ENCODE measurements at regions not wholly inside any gene's neighbourhood (a gene's known extent, or its start where the extent isn't known, plus 50 kb on each side); places are given as distances from the start of the nearest gene placed in this dataset.
"Not testable (repeated sequence)": the region's sequence is repeated elsewhere in the genome, so short reads cannot be mapped to it uniquely, and the experiment has no call there.

- no peak for DNase-seq (ENCODE audit: low read depth in 3 of 3)
Observed at GRCh38 chr3:159366476-159366875, 564.6 kb downstream of the MFSD1 start.

DNA sequence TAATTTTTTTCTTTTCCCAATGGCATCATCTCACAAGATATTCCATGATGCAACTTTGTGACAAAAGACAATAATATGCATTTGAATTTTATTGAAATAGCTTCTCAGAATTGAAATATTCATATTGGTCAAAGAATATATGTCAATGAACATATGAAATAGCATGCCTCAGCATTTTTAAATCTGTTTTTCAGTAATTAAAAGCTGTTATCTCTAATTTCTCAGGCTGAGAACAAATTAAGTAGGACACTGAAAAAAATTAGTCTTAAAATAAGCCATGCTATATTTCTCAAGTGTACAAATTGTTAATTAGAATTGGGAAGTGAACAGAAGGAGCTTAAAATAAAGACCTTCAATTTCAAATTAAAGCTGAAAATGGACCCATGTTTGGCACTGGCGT, 570.1 kb downstream of the MFSD1 start:
- no peak for DNase-seq (ENCODE audit: low read depth in 3 of 3)

- no peak for DNase-seq (ENCODE audit: low read depth in 3 of 3)
Observed at GRCh38 chr3:159378396-159379194, 576.7 kb downstream of the MFSD1 start.

GRCh38 chr3:159380891-159381290, 579.0 kb downstream of the MFSD1 start:
- DNase-seq (ENCODE audit: low read depth in 3 of 3) = no peak

GRCh38 chr3:159390656-159391212, 588.9 kb downstream of the MFSD1 start:
- no peak for DNase-seq (ENCODE audit: low read depth in 3 of 3)

DNA sequence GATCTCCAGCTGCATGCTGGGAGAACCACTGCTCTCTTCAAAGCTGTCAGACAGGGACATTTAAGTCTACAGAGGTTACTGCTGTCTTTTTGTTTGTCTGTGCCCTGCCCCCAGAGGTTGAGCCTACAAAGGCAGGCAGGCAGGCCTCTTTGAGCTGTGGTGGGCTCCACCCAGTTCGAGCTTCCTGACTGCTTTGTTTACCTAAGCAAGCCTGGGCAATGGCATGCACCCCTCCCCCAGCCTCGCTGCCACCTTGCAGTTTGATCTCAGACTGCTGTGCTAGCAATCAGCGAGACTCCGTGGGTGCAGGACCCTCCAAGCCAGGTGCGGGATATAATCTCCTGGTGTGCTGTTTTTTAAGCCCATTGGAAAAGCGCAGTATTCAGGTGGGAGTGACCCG, 591.0 kb upstream of the IL12A start:
- not testable (repeated sequence) for DNase-seq (ENCODE audit: low read depth in 3 of 3)

DNA sequence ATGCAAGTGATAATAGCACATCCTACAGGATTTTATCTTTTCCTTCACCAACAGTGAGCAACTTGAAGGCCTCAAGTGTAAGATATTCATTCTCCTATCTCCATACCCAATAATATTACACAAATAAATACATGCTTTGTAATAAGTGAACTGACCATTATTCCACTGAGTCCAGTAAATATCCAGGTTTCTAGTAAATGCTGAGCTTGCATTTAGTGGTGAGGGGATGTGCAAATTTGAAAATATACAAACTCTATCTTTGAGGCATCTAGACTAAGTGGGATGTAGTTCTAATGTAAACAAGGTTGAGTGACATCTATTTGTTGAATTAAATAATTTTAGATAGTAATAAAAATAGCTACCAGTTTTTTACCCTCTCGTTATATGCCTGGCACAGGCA, 587.6 kb upstream of the IL12A start:
- DNase-seq (ENCODE audit: low read depth in 3 of 3) = no peak

DNA sequence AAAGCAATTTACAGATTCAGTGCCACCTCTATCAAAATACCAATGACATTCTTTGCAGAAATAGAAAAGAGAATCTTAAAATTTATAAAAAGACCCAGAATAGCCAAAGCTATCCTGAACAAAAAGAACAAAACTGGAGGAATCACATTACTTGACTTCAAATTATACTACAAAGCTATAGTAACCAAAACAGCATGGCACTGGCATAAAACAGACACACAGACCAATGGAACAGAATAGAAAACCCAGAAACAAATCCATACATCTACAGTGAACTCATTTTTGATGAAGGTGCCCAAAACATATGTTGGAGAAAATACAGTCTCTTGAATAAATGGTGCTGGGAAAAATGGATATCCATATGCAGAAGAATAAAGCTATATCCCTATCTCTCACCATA, 578.9 kb upstream of the IL12A start:
- DNase-seq (ENCODE audit: low read depth in 3 of 3) = not testable (repeated sequence)

DNA sequence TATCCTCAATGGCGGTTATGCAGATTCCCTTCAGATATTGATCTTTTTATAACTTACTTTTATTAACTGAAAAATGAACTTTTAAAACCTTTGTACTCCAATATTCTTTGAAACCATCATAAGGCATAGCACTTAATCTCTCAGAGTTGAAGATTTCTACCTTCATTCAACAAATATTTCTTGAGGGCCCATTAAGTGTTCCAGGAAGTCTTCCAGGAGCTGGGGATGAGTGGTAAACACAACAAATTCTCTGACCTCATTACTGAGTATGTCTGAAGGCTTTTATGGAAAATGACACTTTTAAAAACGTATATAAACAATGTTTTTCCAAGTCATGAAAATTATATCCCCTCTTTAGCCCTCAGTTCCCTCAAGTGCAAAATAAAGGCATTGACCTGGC, 575.3 kb upstream of the IL12A start:
- DNase-seq (ENCODE audit: low read depth in 3 of 3) = no peak

DNA sequence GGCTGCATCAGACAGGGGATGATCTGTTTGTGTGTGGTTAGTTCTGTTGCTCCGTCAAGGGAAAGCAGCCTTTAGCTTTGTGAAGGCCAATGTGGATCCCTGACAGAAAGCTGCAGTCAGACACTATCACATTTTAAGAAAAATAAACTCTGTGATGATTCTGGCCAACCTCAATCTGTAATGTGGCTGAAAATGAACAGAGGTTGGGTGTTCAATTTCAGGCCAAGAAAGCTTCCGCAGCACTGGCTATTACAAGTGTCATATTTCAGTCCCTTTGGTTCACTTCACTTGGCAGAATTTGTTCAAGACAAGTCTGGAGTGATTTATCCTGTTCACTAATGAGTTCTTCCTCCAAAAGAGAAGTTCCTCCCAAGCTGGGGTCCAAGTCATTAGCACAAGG, 571.8 kb upstream of the IL12A start:
- DNase-seq (ENCODE audit: low read depth in 3 of 3) = no peak

DNA sequence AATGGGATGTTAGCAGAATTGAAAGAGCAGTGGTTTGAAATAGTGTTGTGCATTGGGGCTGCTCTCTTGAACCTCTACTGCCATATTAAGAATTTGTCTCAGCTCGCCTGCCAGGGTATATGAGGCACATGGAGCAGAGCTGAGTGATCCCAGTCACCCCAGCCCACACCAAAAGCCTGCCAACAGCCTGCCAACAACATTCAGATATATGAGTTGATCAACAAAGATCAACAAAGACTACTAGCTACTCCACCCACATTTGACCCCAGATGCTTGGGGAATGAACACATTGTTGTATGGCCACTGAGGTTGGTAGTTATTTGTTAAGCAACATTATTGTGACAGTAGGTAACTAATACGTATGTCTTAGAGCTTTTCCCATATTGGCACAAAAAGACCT, 570.9 kb upstream of the IL12A start:
- no peak for DNase-seq (ENCODE audit: low read depth in 3 of 3)

GRCh38 chr3:159418571-159419526, 569.8 kb upstream of the IL12A start:
- no peak for DNase-seq (ENCODE audit: low read depth in 3 of 3)

DNA sequence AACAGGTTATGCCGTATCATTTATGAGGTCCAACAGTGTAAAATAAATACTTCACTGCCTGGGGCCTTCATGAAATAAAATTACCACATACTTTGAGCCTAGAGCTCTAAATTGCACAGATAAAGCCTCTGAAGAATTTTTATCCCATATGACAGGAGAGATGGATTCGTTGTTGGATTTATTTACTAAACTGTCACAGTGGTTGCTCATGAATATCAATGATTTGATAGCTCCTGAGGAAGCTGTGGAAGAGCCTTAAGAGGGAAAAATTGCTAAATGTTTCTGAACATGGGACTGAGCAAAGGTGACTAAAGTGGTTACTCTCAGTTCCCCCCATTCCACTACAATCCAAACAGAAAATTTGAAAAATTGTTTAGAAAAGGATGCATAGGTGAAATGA, 558.9 kb upstream of the IL12A start:
- no peak for DNase-seq (ENCODE audit: low read depth in 3 of 3)

DNA sequence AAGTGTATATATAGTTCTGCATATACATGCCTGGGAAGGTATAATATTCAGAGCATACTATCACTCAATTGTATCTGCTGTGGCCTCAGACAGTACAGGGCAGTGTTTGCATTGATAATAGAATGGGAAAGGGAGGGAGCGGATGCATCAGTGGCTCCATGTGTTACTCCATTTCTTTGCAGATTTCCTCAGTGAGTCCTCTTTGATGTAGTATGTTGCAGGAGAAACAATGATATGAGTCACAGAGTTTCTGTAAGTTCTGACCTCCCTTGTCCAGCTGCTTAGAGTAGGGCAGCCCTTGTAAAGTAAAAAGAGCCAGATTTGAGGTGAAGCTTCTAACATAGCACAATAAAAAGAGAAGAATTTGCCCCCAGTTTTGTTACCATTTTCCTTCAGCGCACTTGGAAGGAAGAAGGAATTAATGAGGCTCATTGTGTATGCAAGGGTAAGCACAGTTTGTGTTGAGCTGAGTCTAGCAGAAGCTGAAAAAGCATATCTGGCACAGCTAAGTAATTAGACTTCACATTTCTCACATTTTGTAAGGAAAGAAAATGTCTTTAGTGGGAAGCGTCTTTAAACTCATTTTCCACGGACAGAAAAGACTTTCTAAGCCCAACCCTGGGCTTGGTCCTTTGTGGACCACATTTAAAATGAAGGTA, 555.8 kb upstream of the IL12A start:
- DNase-seq (ENCODE audit: low read depth in 3 of 3) = no peak

GRCh38 chr3:159439346-159439745, 549.3 kb upstream of the IL12A start:
- DNase-seq (ENCODE audit: low read depth in 3 of 3) = no peak

DNA sequence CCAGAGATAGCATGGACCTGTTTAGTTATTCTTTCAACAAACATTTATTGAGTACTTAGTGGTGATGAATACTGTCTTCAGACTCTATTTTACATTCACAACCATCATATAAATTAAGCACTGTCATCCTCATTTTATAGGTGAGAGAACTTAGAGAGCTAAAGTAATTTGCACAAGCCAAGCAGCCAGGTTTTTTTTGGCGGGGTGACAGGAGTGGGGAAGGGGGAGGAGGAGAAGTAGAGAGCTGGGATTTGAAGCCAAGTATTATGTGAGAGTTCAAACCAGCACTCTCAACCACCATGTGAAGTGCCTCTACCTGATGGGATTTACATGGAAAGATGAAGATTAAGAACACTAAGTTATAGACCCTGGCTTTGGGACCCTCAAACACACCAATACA, 547.4 kb upstream of the IL12A start:
- no peak for DNase-seq (ENCODE audit: low read depth in 3 of 3)

DNA sequence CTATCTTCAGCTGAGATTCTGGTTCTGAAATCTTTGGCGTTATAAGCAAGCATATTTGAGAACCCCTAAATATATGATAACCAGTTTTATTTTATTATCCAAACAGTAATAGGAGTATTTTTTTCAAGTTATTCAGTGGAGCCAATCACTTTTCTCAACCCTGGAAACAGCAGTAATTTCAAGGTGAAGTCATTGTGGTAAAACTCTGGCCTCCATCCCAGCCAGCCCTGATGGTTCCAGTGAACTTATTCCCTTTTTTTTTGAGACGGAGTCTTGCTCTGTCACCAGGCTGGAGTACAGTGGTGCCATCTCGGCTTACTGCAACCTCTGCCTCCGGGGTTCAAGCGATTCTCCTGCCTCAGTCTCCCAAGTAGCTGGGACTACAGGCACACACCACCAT, 545.4 kb upstream of the IL12A start:
- no peak for DNase-seq (ENCODE audit: low read depth in 3 of 3)

GRCh38 chr3:159447841-159448240, 540.8 kb upstream of the IL12A start:
- no peak for DNase-seq (ENCODE audit: low read depth in 3 of 3)

DNA sequence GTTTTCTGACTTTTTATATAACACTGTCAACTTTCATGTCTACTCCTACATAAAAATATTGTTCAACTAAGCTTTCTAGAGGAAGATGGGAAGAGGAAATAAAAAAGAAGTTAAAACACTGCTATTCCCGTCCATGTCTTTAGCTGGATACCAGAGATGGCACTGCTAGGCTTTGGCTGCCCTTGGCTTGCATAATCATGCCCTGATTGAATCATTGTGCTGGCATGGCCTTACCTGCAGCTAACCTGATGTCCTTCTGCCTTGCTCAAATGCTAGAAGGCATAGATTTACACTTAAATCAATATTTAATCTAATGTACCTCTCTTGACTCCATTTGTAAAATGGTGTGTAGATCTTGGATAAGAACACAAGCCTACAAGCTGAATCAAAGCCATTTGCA, 539.7 kb upstream of the IL12A start:
- no peak for DNase-seq (ENCODE audit: low read depth in 3 of 3)

- DNase-seq (ENCODE audit: low read depth in 3 of 3) = no peak
Observed at GRCh38 chr3:159451067-159451466, 537.6 kb upstream of the IL12A start.

- no peak for DNase-seq (ENCODE audit: low read depth in 3 of 3)
Observed at GRCh38 chr3:159451482-159451881, 537.2 kb upstream of the IL12A start.

GRCh38 chr3:159453036-159453435, 535.6 kb upstream of the IL12A start:
- no peak for DNase-seq (ENCODE audit: low read depth in 3 of 3)
